H9 (cell line): ENCODE measurements at regions not wholly inside any gene's neighbourhood (a gene's known extent, or its start where the extent isn't known, plus 50 kb on each side); places are given as distances from the start of the nearest gene placed in this dataset.

Experiments used
- DNase-seq: peaks from one replicate; pipeline ENCODE4 v3.0.0-alpha.2; 2017
- H2AFZ ChIP-seq: one replicate; pipeline ENCODE4 v1.6.1; 2013; ENCODE audit warnings: mild to moderate bottlenecking, low read length, control low read depth, moderate library complexity
- H2AK5ac ChIP-seq: 2 replicates; pipeline ENCODE4 v1.6.1; 2013; ENCODE audit warnings: low read length, control low read depth, mixed read lengths; ENCODE audit not compliant: insufficient read length
- H2BK120ac ChIP-seq: one replicate; pipeline ENCODE4 v1.6.1; 2013; ENCODE audit warnings: low read depth, mild to moderate bottlenecking, low read length, control low read depth, inconsistent platforms; ENCODE audit not compliant: poor library complexity, severe bottlenecking
- H2BK12ac ChIP-seq: 2 replicates; pipeline ENCODE4 v1.6.1; 2013; ENCODE audit warnings: low read length, control low read depth, mixed read lengths, low read depth; ENCODE audit not compliant: insufficient read length
- H2BK15ac ChIP-seq: 2 replicates; pipeline ENCODE4 v1.6.1; 2013; ENCODE audit warnings: low read depth, low read length, control low read depth
- H2BK20ac ChIP-seq: one replicate; pipeline ENCODE4 v1.6.1; 2013; ENCODE audit warnings: low read depth, mild to moderate bottlenecking, low read length, control low read depth, inconsistent platforms; ENCODE audit not compliant: poor library complexity, severe bottlenecking
- H2BK5ac ChIP-seq: 2 replicates; pipeline ENCODE4 v1.6.1; 2013; ENCODE audit warnings: low read length, control low read depth, mixed read lengths; ENCODE audit not compliant: insufficient read length
- H3K14ac ChIP-seq: 2 replicates; pipeline ENCODE4 v1.6.1; 2013; ENCODE audit warnings: low read length, control low read depth; ENCODE audit not compliant: insufficient read depth
- H3K18ac ChIP-seq: 2 replicates; pipeline ENCODE4 v1.6.1; 2013; ENCODE audit warnings: low read depth, mild to moderate bottlenecking, mixed read lengths, low read length, control low read depth; ENCODE audit not compliant: insufficient read length
- H3K23ac ChIP-seq: 2 replicates; pipeline ENCODE4 v1.6.1; 2013; ENCODE audit warnings: low read length, control low read depth, mixed read lengths, low read depth; ENCODE audit not compliant: insufficient read length
- H3K23me2 ChIP-seq: 2 replicates; pipeline ENCODE4 v1.6.1; 2013; ENCODE audit warnings: low read depth, mild to moderate bottlenecking, mixed read lengths, low read length, control low read depth; ENCODE audit not compliant: insufficient read length, poor library complexity, severe bottlenecking
- H3K27ac ChIP-seq: 2 replicates; pipeline ENCODE4 v1.5.1; 2013; ENCODE audit warnings: low read length, control low read depth, mixed read lengths, low read depth; ENCODE audit not compliant: insufficient read length
- H3K27me3 ChIP-seq: 2 replicates; pipeline ENCODE4 v1.6.1; 2013; ENCODE audit warnings: low read length, control low read depth, inconsistent platforms; ENCODE audit not compliant: insufficient read depth
- H3K4ac ChIP-seq: 2 replicates; pipeline ENCODE4 v1.6.1; 2013; ENCODE audit warnings: low read depth, mild to moderate bottlenecking, control low read depth, inconsistent platforms, low read length, moderate library complexity
- H3K4me1 ChIP-seq: 2 replicates; pipeline ENCODE4 v1.6.1; 2013; ENCODE audit warnings: low read length, control low read depth, inconsistent platforms; ENCODE audit not compliant: insufficient read depth
- H3K4me2 ChIP-seq: 2 replicates; pipeline ENCODE4 v1.6.1; 2013; ENCODE audit warnings: low read length, control low read depth, mixed read lengths; ENCODE audit not compliant: insufficient read length, insufficient read depth
- H3K56ac ChIP-seq: 2 replicates; pipeline ENCODE4 v1.6.1; 2013; ENCODE audit warnings: low read depth, mild to moderate bottlenecking, mixed read lengths, low read length, control low read depth; ENCODE audit not compliant: insufficient read length
- H3K79me1 ChIP-seq: 2 replicates; pipeline ENCODE4 v1.6.1; 2013; ENCODE audit warnings: low read depth, mild to moderate bottlenecking, moderate library complexity, low read length, control low read depth, inconsistent platforms; ENCODE audit not compliant: insufficient read depth, poor library complexity, severe bottlenecking
- H3K79me2 ChIP-seq: 2 replicates; pipeline ENCODE4 v1.6.1; 2013; ENCODE audit warnings: low read length, control low read depth, inconsistent platforms; ENCODE audit not compliant: insufficient read depth
- H3K9ac ChIP-seq: 2 replicates; pipeline ENCODE4 v1.6.1; 2013; ENCODE audit warnings: low read length, control low read depth, mixed read lengths; ENCODE audit not compliant: insufficient read length; ENCODE audit errors: extremely low read depth
- H3K9me3 ChIP-seq: one replicate; pipeline ENCODE4 v1.6.1; 2013; ENCODE audit warnings: low read depth, low read length, inconsistent platforms; ENCODE audit not compliant: control insufficient read depth
- H3T11ph ChIP-seq: one replicate; pipeline ENCODE4 v1.6.1; 2013; ENCODE audit warnings: mild to moderate bottlenecking, low read length, control low read depth, inconsistent platforms
- H4K20me1 ChIP-seq: one replicate; pipeline ENCODE4 v1.6.1; 2013; ENCODE audit not compliant: control insufficient read depth, insufficient read length, insufficient read depth
- H4K5ac ChIP-seq: 2 replicates; pipeline ENCODE4 v1.6.1; 2013; ENCODE audit warnings: low read depth, mild to moderate bottlenecking, mixed read lengths, low read length, control low read depth; ENCODE audit not compliant: insufficient read length
- H4K8ac ChIP-seq: replicated peaks from 2 replicates; pipeline ENCODE4 v1.6.1; 2013; ENCODE audit warnings: low read length, control low read depth, mixed read lengths, low read depth; ENCODE audit not compliant: insufficient read length
- H4K91ac ChIP-seq: 2 replicates; pipeline ENCODE4 v1.6.1; 2013; ENCODE audit warnings: low read depth, mild to moderate bottlenecking, moderate library complexity, mixed read lengths, low read length, control low read depth; ENCODE audit not compliant: insufficient read length
- H3K27ac Mint-ChIP-seq, 3 experiments: 2 replicates in 2 of 3; 3 replicates in 1 of 3; pipeline ENCODE4 v1.8.0; 2020 to 2021; ENCODE audit warnings: mixed read lengths in 3 of 3, mild to moderate bottlenecking in 1 of 3, moderate library complexity in 1 of 3
- H3K27me3 Mint-ChIP-seq: 2 replicates; pipeline ENCODE4 v1.8.0; 2021; ENCODE audit warnings: low read depth, mild to moderate bottlenecking, moderate library complexity, mixed read lengths
- H3K36me3 Mint-ChIP-seq, 3 experiments: 2 replicates in 2 of 3; 3 replicates in 1 of 3; pipeline ENCODE4 v1.8.0; 2020 to 2021; ENCODE audit warnings: low read depth in 3 of 3, mixed read lengths in 3 of 3; ENCODE audit not compliant: insufficient read depth in 1 of 3
- H3K4me1 Mint-ChIP-seq, 2 experiments: 2 replicates each; pipeline ENCODE4 v1.8.0; 2020; ENCODE audit warnings: mixed read lengths in 2 of 2
- H3K4me3 Mint-ChIP-seq, 2 experiments: 2 replicates in 1 of 2; 3 replicates in 1 of 2; pipeline ENCODE4 v1.8.0; 2020 to 2021; ENCODE audit warnings: mild to moderate bottlenecking in 2 of 2, mixed read lengths in 2 of 2, moderate library complexity in 1 of 2
- H3K9me3 Mint-ChIP-seq, 2 experiments: 2 replicates in 1 of 2; 3 replicates in 1 of 2; pipeline ENCODE4 v1.8.0; 2020; ENCODE audit warnings: mild to moderate bottlenecking in 2 of 2, mixed read lengths in 2 of 2, moderate library complexity in 1 of 2
- WGBS: extraction: QIAGEN DNeasy Blood & Tissue Kit; methylation state at CpG from one replicate; pipeline ENCODE4 v1.1.7; 2013; ENCODE audit warnings: missing lambda C conversion rate, low lambda C conversion rate, mixed read lengths; ENCODE audit not compliant: insufficient read length; ENCODE audit errors: extremely low coverage; 5-methylcytosine and 5-hydroxymethylcytosine counted together
- TF ChIP-seq, protein P1 (sequence below): fragments of 200-600 bp; sonication (generic); conservative IDR thresholded peaks from 3 replicates; pipeline ENCODE4 v1.8.0; 2021; ENCODE audit warnings: antibody characterized with exemption, mild to moderate bottlenecking

DNA sequence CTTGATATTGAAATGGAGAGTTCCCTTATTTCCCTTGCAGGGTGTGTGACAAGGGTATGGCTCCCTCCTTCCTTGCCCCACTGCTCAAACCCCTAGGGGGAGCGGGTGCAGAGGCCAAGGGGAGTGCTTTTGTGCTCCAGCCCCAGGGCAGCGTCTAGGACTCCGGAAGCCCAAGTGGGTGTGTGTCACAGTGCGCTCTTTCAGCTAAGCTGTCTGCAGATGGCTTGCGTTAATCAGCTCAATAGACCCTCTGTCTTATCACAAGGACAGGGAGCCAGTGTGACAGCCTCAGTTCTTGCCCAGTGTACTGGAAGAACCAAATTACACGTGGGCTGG lies 523.6 kb upstream of the LMCD1 start:
- Histone ChIP-seq H4K91ac (no peak overlapping the region), H4K8ac (no peak overlapping the region), H3K56ac (no peak overlapping the region), H3K23me2 (no peaks in the 10 kb centered on the region), H3K27ac (no peak overlapping the region), H3K4me1 (no peaks in the 10 kb centered on the region), H3K4ac (no peak overlapping the region), H2BK12ac (no peak overlapping the region), H3K4me2 (no peak overlapping the region), H3K14ac (no peak overlapping the region), H2BK15ac (no peak overlapping the region), H2AK5ac (no peak overlapping the region), H3K23ac (no peak overlapping the region), H4K5ac (no peak overlapping the region), H3K27me3 (no peaks in the 10 kb centered on the region), H2AFZ (no peak overlapping the region), H3K79me2 (no peaks in the 10 kb centered on the region), H3T11ph (no peak overlapping the region), H3K9ac (no peak overlapping the region), H2BK20ac (no peak overlapping the region), H3K9me3 (no peaks in the 10 kb centered on the region), H4K20me1 (no peaks in the 10 kb centered on the region), H3K18ac (no peak overlapping the region), H2BK120ac (no peak overlapping the region), H2BK5ac (no peak overlapping the region), H3K79me1 (no peaks in the 10 kb centered on the region)
- peaks cover 5 to 8% of the 10 kb centered on the region in 2 experiments; a peak in 2 of 4 replicates for H3K4me1 Mint-ChIP-seq
- TF ChIP-seq, protein P1, sequence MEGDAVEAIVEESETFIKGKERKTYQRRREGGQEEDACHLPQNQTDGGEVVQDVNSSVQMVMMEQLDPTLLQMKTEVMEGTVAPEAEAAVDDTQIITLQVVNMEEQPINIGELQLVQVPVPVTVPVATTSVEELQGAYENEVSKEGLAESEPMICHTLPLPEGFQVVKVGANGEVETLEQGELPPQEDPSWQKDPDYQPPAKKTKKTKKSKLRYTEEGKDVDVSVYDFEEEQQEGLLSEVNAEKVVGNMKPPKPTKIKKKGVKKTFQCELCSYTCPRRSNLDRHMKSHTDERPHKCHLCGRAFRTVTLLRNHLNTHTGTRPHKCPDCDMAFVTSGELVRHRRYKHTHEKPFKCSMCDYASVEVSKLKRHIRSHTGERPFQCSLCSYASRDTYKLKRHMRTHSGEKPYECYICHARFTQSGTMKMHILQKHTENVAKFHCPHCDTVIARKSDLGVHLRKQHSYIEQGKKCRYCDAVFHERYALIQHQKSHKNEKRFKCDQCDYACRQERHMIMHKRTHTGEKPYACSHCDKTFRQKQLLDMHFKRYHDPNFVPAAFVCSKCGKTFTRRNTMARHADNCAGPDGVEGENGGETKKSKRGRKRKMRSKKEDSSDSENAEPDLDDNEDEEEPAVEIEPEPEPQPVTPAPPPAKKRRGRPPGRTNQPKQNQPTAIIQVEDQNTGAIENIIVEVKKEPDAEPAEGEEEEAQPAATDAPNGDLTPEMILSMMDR: no peak
- no peak for DNase-seq
- H3K4me3 Mint-ChIP-seq: no peak overlapping the region
- H3K36me3 Mint-ChIP-seq: no peaks in the 10 kb centered on the region
- H3K27me3 Mint-ChIP-seq: no peaks in the 10 kb centered on the region
- no peak overlapping the region for H3K27ac Mint-ChIP-seq
- no CpG with 5 or more reads among the region's 6 CpGs for WGBS
- peaks cover 0 to 2% of the 10 kb centered on the region in 2 experiments; a peak in 2 of 5 replicates for H3K9me3 Mint-ChIP-seq
